GM19328 (cell line): ENCODE measurements at regions not wholly inside any gene's neighbourhood (a gene's known extent, or its start where the extent isn't known, plus 50 kb on each side); places are given as distances from the start of the nearest gene placed in this dataset.

Experiments used
- ATAC-seq: cut with Tn5 transposase; IDR thresholded peaks from one replicate; pipeline ENCODE4 v1.9.1; 2021; ENCODE audit warnings: mild to moderate bottlenecking, moderate library complexity; ENCODE audit not compliant: unreplicated experiment

DNA sequence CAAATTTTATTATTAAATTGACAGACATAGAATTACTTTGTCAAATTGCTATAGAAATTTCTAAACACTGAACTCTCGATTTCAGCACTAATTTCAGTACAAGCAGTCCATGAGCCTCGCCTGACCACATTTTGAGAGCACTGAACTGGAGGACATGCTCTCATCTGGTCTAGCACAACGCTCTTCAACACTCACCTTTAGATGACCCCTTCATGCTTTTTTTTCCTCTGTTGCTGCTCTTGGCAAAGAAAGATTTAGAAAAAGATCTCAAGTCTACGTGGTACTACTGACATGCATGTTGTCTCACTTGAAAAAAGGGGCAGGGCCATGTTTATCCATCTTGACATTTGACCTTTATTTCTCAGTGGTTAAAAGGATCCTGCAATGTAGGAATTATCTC is 981.5 kb downstream of the DIAPH3 start:
- ATAC-seq, result no peak

DNA sequence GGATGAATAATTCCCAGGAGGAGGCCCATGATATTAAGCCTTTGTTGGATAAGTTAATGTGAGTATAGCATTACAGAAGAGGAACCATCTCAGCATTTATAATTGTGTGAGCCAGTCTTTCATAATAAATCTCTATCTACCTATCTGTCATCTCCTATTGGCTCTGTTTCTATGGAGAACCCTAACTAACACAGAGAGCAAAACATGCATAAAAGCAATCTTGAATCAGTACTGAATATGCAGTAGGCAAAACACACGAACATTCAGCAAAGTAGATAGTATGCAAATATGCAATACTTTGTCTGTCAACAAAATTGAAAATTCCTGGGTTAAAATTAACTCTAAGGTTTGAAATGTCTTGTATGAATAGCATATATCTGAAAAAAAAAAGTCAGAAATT is 966.3 kb downstream of the DIAPH3 start:
- ATAC-seq, result no peak

DNA sequence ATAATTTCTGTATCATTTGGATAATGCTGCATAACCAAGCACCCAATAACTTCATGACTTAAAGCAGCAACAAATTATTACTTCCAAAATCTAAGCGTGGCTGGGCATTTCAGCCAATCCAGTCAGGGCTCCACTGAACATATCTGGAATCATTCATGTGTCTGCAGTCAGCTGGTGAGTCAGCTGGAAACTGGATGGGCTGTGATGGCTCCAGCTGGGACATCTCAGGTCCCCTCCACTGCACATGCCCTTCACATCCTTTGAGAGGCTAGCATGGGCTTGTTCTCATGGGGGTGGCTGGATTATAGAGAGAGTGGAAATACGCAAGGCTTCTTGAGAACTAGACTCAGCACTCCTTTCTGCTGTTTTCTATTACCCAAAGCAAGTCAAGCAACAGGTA is 961.9 kb downstream of the DIAPH3 start:
- ATAC-seq, result no peak

DNA sequence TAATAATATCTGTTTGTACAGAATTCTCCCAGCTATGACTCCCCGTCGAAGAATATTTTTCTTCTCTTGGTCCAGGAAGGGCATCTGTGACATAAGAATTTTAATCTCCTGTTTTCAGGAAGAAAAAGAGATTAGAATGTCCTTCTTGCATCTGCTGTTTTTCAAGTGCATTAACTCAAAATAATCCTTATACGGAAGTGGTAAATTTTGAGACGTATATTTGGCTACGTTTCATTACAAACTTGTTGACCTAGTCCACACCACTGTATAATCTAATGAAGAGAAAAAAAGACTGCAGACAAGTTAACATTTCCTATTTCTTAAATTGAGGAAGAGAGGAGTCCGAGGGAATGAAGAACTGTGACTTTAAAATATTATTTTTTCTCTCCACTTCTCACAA is 959.9 kb downstream of the DIAPH3 start:
- no peak for ATAC-seq

DNA sequence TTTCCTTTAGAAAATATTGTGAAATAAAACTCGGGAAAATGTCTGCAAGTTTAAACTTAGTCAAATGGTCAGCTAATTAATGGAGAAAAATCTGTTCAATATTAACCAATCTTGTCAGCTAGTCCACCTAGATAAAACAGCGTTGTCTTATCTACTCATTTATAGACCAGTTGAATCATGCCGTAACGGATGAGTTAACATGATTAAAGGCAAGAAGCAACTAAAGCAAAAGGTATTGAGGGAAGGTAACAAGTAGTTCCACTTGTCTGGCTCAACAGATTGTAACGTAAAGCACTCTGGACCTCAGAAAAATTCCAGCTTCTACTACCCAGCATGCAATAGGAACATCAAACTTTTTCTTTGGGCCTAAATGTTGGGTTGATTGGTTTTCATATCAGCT is 958.2 kb downstream of the DIAPH3 start:
- no peak for ATAC-seq

DNA sequence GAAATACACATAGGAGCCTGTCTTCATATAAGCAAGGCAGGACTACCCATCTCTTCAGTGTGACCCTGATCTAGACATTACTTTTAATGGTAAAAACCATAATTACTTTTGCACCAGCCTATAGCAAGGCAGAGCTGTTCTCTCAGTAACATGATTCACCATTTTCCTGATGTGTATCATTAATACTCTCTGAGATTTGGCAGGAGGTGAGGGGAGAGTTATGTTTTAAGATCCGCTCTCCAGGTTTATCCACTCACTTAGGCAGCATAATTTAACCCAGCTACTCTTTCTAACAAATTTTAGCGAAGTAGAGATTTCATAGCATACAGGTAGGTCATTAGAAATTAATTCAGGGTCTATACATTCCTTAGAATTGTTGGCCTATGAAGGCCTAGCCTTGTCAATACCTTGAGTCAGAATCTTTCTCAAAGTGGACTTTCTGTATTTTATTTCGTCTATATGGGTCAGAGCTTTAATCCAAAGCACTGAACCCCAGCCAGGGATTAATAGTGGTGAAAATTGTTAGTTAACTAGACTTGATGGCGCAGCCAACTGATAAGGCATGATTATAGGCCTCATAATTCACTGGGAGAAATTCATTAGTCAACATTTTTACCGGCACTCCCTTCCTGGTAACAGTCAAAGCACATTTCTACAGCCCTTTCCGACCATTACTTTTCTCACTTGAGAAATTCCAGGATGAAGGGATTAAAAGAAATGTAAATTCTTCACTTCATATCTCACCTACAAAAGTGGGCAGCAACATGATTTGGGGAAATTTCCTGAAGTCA is 955.1 kb downstream of the DIAPH3 start:
- no peak for ATAC-seq

DNA sequence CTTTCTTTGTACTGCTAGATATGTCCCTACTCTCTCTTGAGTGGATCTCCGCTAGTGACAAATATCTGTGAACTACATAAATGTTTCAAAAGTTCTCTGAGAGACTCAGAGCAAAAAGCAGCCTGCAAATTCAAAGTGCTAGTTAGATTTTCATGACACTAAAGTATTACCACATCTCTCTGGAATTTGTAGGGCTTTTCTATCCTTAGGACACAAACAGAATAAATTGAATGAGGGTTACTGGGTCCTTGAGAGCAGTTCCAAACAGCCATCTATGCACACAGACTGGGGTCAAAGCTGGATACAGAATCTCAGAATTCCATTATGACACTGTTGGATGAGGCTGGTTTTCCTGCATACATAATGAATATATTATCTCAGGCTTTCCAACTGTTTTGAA is 953.2 kb downstream of the DIAPH3 start:
- no peak for ATAC-seq

DNA sequence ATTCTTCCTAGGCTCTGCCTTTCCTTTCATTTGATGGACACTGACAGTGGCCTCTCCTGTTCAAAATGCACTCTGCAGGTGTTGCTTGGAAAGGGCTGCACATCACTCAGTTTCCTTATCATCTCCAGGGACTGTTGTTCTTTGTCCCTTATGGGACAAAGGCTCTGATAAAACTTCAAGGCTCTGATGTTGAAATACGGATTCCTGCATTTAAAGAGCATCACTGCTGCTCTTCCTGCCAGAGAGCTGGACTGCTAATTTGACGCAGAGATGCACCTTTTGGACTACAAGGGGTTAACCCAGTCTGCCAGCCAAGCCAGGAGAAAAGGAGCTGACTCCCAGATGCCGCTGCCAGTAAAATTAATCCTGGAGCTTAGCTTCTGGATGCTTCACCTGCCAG is 952.1 kb downstream of the DIAPH3 start:
- ATAC-seq, result no peak

DNA sequence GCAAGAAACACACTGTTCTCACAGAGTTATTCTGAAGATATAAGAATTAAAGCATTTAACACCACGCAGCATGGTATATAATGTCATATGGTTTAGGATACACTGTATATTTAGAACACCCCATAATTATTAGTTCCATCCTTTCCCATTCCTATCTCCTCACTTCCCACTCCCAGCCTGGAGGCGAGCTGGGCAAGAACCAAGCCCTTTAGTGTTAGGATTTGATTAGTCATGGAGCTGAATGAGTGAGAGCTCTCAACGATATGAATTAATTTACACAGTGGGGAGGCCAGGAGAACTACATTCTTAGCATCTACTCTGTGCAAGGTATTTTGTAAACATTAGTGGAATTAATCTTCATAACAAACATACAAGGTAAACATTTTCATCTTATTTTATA is 934.3 kb downstream of the DIAPH3 start:
- ATAC-seq, result no peak

DNA sequence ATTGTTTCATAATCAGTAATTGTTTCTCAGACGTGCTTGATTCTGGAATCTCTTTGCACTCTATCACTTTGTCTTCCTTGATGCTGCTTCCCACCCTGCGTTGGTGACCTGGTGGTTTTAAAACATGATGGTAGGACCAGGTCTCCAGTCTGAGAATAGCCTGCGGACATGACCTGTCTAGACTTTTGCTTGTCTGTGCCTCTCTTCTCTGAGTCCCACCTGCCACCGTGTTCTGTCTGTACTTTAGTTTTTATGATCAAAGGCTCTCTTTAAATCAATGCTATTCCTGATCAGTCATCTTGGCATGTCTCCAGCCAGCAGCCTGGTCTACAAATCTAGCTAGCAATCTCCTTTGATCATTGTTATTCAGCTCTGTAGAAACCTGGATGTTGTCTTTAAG is 933.9 kb downstream of the DIAPH3 start:
- ATAC-seq, result no peak

DNA sequence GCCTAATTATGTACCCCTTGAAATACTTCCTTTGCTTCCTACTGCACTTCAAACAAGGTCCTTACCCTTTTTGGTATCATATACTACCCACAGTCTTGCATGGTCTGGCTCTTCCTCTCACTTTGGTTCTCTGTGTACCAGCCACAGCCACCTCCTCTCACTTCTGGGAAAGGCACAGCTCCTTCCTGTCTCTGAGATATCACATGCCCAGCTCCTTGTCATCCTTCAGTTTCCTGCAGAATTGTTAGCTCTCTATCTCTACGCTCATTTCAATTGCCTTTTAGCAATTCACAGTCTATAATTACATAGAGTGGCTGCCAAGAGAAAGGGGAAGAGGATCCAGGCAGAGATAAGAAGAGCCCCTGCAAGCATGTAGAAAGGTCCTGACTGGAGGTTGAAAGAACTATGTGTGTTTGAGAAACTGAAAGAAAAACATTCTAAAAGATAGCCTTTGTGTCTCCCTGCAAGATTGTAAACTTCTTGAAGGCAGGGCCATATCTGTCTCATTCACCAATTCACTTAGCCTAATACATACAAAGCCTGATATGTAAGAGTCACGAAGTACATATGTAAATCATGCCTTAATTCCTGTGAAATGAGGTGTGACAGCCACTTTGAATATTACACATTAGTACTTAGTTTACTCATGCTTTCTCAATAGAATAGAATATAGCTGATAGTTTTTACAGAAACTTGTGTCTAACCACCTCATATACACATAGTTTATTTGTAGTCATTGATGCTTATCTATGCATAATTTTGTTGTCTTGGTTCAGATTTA is 933.1 kb downstream of the DIAPH3 start:
- ATAC-seq, result no peak

DNA sequence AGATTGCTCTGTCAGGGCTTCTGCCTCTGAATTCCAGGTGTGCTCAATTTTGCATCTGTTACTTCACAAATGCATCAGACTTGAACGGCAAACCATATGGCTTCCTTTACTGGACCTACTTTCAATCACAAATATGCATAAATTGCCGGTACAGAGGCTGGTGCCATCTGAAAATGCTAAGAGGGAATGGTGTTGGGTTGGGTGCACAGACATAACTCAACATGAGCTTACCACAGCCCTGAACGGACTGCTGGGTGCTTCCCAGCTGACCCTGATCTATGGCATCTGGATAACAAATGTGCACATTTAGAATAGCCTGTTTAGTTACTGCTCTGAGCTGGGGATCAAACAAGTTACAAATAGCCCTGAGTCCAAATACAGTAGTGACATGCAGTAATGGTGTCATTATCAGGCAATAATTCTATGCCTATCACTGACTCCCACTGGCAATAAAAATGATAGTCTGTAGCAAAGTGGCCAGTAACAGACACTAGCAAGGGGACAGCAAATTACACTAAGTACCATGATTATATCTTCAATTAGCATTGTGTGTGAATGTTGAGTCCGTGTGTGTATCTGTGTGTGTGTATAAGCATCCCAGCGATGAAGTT is 927.3 kb downstream of the DIAPH3 start:
- ATAC-seq, result no peak

DNA sequence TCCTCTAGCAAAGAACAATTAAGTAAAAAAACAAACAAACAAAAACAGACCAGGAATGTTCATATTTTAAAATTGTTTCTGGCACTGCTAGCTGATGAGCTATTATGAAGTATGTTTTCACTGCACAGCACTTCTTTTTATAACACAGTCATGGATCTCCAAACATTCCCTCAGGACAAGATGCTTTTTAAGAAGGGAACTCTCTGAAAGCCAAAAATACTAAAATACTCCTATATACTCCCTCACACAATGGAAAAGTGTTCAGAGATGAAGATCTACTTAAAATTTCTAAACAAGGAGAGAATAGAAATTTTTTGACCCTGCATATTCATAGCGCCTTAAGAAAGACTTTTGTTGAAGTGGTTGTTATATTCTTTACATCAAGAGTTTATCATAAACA is 926.8 kb downstream of the DIAPH3 start:
- ATAC-seq, result no peak

DNA sequence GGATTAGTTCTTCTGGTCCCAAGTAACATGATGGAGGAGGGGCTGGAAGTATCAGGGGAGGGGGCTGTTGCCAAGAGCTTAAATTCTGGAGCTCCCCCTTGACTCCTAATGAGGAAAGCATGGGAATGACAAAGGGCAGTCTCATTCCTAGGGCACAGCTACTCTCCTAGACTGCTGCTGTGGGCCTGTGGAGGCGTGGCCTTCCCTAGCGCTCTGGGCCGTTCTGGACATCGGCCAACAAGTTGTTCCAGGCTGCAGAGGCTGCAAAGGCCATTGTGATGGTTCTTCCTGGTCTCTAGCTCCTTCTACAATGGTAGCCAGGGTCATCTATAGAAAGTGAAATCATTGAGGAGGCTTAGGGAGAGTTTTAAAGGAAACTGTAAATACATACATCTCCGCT is 916.6 kb downstream of the DIAPH3 start:
- ATAC-seq, result no peak

DNA sequence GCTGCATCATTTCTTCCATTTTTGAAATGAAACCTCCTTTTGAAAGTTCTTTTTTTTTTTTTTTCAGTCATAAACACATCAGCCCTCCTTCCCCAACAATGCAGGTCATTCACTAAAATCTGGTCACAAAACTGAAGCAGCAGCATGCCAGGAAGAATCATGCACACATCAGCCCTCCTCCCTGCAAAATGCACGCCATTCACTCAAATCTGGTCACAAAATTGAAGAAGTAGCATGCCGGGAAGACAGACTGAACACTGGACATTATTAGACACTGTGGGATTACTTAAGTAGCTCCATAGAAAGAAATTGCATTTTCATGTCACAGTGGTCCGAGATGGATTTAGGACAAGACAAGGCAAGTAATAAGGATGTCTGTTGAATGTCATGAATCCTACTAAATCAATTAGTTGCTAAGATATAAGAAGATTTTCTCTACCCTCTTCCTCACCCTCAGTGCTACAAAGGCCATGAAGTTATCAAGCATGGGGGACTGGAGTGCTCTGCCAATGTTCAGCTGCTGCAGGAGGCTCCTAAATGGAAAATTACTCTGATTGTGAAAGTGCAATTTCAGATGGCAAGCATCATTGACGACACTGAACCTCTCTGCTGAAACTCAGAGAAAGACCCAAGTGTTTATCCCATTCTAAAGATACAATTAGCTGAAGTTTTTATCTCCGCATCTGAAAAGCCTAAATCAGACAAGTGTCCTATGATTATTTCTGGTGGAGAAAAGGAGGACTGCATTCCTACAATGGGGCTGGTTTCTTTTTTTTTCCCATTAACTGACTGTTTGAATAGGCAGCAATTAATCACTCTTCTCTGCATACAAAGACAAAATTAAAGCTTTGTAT is 913.2 kb downstream of the DIAPH3 start:
- no peak for ATAC-seq

DNA sequence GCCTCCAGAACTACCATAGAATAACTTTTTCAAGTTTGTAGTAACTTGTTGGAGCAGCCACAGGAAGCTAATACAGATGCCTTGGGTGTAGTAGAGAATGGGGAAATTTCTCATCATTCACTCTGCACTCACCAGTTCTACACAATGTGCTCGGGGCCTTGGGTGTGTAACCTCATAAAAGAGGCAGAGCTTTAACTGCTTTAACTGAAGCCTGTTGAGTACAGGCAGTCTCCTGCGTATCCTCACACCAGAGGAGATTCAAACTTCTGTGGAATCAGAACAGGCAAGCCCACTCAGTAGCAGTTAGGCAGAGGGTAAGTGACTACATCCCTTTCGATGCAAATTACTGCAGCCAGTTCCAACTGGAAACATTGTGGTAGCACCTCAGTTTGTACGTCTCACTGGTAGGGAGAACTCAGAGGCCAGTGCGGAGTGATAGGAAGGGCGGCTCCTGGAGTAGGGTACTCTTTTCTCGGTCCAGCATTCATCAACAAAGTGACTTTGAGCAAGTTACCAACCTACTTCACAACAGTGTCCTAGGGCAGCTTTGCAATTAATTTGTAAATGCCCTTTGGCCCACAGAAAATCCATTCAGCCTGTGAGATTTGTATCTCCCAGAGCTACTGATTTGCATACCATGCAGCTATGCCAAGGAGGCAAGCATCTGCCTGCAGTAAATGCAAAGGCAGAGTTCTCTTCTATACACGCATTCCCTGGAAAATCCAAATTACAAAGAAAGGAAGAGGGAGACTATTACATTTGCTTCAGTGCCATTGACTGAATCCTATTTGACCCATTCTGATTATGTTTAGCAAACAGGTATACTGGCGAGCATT is 904.3 kb downstream of the DIAPH3 start:
- no peak for ATAC-seq

DNA sequence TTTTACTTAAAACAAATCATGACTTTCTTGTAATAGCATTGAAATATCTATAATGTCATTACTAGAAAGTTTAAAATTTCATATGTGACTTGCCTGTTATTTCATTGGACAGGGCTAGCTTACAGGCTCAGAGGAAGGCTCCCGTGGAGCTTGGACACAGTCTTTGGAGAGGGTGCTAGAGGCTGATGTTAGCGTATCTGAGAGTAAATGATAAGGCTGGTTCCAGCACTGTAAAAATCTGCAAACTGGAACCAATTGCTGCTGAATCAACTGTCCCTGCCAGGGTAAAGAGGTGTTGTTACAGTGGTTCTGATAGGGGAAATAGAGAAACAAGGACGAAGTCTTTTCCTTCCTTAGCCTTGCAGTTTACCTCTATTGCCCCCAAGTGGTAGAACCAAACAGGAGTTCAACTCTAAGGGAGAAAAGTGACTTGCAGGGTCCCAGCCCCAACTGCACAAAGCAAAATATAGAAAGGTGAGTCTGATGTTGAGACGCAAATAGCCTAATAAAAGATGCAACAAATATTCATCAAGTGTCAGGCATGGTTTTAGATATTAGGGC is 901.7 kb downstream of the DIAPH3 start:
- no peak for ATAC-seq

DNA sequence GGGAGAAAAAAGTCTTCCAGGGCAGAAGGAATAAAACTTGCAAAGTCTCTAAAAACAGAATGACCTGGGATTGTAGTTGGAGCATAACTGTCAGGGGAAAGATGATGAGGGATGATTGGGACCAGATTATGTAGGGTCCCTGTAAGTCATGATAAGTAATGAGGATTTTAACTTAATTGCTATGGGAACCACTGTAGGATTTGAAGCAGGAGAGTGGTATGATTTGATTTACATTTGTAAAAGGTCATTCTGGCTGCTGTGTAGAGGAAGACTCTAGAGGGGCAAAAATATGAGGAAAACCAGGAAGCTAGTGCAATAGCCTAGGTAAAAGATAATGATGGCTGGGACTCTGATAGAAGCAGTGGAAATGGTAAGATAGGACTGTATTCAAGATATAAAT is 900.2 kb downstream of the DIAPH3 start:
- ATAC-seq, result no peak

DNA sequence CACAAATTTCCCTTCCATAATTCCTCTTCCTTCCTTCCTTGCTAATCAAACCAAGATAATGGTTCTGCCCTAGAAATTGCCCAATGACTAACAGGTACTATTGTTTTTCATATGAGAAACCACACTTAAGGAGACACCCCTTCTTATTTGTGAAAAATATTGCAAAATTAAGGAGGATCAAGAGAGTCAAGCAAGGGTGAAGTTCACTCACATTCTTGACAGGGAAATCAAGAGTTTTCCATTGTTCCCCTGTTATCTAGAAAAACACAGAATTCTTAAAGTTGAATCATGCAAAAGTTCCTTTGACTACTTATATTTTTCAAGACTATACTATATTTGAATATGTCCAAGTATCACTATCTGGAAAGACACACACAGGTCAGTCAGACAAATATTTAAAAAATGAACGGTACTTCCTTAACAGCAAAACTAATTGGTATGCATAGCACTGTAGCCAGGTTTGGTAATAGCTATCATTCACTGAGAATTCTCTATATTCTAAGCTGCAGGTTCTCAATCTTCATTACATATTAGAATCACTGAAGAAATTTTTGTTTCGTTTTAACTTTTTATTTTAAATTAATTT is 897.2 kb downstream of the DIAPH3 start:
- no peak for ATAC-seq

DNA sequence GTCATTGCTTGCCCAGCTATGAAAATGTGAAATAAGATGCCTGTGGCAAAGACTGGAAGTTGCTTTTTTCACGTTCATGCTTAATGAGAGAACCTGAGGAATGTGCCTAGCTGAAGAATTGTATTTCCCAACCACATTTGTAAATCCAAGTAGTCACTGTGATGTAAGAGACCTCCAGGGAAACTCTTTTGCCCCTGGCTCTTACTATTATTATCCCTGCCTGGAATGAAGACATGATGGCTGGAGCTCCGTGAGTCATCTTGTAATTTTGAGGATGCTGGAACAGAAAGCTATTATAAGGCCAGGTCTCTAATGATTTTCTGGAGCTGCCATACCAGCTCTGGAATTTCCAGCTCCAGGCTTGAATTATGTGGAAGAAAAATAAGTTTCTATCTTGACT is 894.3 kb downstream of the DIAPH3 start:
- no peak for ATAC-seq
